ENCODE measurements at regions not wholly inside any gene's neighbourhood (a gene's known extent, or its start where the extent isn't known, plus 50 kb on each side); places are given as distances from the start of the nearest gene placed in this dataset.
"Not testable (repeated sequence)": the region's sequence is repeated elsewhere in the genome, so short reads cannot be mapped to it uniquely, and the experiment has no call there.

DNA sequence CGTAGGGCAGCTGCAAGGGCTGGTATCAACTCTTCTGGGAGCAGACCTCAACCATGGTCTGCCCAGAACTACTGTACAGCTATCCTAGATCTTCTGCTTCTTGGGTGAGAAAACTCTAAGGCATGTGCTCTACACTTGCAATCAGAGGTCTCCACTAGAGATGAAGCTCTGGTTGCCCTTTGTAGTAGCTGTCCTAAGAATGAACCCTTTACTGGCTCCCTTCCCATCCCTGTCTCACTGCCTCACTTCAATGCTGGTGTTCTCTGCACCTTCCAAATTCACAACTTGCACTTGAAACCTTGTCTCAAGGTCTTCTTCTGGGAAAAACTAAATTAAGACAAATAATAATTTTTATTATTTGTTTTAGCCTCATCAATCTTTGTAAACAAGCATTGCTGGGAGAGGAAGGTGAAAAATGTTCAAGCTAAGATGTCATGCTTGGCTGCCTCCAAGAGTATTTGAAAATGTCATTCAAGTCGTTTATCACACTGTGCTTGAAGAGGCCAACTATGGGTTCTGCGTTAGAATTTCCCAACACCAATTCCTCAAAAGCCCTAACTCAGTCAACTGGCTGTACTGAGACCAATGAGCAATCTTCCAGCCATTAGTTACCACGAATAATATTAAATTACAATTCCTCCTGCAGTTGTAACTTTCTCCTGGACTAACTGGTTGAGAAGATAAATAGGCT lies 216.9 kb upstream of the ADRA1D start:
- no peak for TF ChIP-seq TCF4 (CRISPR knock-in tag; IDR thresholded peaks at IDR 0.05; ENCODE audit: borderline replicate concordance)
- TF ChIP-seq OSR1 (CRISPR knock-in tag; IDR thresholded peaks at IDR 0.05), result no peak
- no peak for TF ChIP-seq ZC3H10 (CRISPR knock-in tag; IDR thresholded peaks at IDR 0.05)
- TF ChIP-seq BACH2 (CRISPR knock-in tag; IDR thresholded peaks at IDR 0.05; ENCODE audit: borderline replicate concordance), result no peak
- no peak for TF ChIP-seq ISL1 (CRISPR knock-in tag; IDR thresholded peaks at IDR 0.05)
- ATAC-seq, result no peak

DNA sequence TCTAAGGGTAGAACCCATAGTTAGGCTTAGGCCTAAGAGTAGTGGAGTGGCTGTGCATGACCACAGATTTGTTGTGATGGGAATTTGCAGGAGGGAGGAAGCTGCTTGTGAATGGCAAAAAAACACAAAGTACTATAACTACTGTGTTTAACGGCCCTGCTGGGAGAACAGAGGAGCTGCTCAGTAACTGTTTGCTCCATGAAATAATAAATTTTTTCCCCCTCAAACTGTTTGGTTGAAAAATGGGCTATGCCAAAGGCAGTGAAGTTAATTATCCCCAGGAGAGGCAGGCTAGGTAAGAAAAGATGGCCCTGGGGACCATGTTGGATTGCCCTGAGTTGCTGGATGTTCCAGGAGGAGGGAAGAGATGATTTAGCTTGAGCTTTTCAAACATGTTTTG lies 216.1 kb upstream of the ADRA1D start:
- TF ChIP-seq RARB (CRISPR knock-in tag; IDR thresholded peaks at IDR 0.05) (no peak), OSR1 (CRISPR knock-in tag; IDR thresholded peaks at IDR 0.05) (no peak), ZNF8 (CRISPR knock-in tag; IDR thresholded peaks at IDR 0.05) (no peak), ISL1 (CRISPR knock-in tag; IDR thresholded peaks at IDR 0.05) (no peak), ZC3H10 (CRISPR knock-in tag; IDR thresholded peaks at IDR 0.05) (no peak), ZNF70 (CRISPR knock-in tag; IDR thresholded peaks at IDR 0.05) (no peak), SNAI2 (CRISPR knock-in tag; IDR thresholded peaks at IDR 0.05) (no peak), ZNF565 (CRISPR knock-in tag; conservative IDR thresholded peaks at IDR 0.05; ENCODE audit: low read depth) (no peak), BACH2 (CRISPR knock-in tag; IDR thresholded peaks at IDR 0.05; ENCODE audit: borderline replicate concordance) (no peak), ARNTL (CRISPR knock-in tag; IDR thresholded peaks at IDR 0.05; ENCODE audit: borderline replicate concordance, low read depth) (no peak), GLIS3 (CRISPR knock-in tag; IDR thresholded peaks at IDR 0.05) (no peak), TOX (CRISPR knock-in tag; IDR thresholded peaks at IDR 0.05; ENCODE audit: borderline replicate concordance) (no peak), PPARA (CRISPR knock-in tag; IDR thresholded peaks at IDR 0.05; ENCODE audit: borderline replicate concordance) (no peak)
- TF ChIP-seq, protein P1, sequence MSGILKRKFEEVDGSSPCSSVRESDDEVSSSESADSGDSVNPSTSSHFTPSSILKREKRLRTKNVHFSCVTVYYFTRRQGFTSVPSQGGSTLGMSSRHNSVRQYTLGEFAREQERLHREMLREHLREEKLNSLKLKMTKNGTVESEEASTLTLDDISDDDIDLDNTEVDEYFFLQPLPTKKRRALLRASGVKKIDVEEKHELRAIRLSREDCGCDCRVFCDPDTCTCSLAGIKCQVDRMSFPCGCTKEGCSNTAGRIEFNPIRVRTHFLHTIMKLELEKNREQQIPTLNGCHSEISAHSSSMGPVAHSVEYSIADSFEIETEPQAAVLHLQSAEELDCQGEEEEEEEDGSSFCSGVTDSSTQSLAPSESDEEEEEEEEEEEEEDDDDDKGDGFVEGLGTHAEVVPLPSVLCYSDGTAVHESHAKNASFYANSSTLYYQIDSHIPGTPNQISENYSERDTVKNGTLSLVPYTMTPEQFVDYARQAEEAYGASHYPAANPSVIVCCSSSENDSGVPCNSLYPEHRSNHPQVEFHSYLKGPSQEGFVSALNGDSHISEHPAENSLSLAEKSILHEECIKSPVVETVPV (CRISPR knock-in tag; IDR thresholded peaks at IDR 0.05), result no peak
- TF ChIP-seq, protein P2, sequence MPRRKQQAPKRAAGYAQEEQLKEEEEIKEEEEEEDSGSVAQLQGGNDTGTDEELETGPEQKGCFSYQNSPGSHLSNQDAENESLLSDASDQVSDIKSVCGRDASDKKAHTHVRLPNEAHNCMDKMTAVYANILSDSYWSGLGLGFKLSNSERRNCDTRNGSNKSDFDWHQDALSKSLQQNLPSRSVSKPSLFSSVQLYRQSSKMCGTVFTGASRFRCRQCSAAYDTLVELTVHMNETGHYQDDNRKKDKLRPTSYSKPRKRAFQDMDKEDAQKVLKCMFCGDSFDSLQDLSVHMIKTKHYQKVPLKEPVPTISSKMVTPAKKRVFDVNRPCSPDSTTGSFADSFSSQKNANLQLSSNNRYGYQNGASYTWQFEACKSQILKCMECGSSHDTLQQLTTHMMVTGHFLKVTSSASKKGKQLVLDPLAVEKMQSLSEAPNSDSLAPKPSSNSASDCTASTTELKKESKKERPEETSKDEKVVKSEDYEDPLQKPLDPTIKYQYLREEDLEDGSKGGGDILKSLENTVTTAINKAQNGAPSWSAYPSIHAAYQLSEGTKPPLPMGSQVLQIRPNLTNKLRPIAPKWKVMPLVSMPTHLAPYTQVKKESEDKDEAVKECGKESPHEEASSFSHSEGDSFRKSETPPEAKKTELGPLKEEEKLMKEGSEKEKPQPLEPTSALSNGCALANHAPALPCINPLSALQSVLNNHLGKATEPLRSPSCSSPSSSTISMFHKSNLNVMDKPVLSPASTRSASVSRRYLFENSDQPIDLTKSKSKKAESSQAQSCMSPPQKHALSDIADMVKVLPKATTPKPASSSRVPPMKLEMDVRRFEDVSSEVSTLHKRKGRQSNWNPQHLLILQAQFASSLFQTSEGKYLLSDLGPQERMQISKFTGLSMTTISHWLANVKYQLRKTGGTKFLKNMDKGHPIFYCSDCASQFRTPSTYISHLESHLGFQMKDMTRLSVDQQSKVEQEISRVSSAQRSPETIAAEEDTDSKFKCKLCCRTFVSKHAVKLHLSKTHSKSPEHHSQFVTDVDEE (CRISPR knock-in tag; IDR thresholded peaks at IDR 0.05), result no peak
- TF ChIP-seq, protein P3, sequence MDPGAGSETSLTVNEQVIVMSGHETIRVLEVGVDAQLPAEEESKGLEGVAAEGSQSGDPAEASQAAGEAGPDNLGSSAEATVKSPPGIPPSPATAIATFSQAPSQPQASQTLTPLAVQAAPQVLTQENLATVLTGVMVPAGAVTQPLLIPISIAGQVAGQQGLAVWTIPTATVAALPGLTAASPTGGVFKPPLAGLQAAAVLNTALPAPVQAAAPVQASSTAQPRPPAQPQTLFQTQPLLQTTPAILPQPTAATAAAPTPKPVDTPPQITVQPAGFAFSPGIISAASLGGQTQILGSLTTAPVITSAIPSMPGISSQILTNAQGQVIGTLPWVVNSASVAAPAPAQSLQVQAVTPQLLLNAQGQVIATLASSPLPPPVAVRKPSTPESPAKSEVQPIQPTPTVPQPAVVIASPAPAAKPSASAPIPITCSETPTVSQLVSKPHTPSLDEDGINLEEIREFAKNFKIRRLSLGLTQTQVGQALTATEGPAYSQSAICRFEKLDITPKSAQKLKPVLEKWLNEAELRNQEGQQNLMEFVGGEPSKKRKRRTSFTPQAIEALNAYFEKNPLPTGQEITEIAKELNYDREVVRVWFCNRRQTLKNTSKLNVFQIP (CRISPR knock-in tag; IDR thresholded peaks at IDR 0.05; ENCODE audit: borderline replicate concordance, low read depth), result no peak
- ATAC-seq, result no peak

DNA sequence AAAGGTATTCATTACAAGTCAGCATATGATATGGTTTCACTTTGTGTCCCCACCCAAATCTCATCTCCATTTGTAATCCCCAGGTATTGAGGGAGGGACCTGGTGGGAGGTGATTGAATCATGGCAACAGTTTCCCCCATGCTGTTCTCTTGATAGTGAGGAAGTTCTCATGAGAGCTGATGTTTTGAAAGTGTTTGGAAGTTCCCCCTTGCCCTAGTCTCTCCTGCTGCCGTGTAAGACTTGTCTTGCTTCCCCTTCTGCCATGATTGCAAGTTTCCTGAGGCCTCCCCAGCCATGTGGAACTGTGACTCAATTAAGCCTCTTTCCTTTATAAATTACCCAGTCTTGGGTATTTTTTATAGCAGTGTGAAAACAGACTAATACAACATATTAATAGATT lies 213.7 kb upstream of the ADRA1D start:
- ATAC-seq, result not testable (repeated sequence)

DNA sequence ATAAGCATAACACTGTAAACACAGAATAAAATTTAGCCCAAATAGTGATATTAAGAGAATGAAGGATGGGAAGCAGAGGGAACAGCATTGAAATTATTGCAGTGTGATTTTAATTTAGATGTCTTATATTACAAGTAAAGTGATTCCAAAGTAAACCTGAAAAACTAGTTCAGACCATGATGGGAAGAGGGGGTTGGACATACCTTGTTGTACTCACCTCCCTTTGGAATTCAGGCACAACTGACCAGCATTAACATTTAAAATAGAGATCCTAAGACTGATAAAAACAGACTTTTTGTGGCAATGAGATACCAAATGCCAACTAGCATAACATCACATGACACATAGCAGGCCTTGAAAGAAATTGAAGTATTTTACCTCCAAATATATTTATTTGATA lies 210.0 kb upstream of the ADRA1D start:
- no peak for ATAC-seq
- TF ChIP-seq TOX (CRISPR knock-in tag; IDR thresholded peaks at IDR 0.05; ENCODE audit: borderline replicate concordance) (no peak), OSR1 (CRISPR knock-in tag; IDR thresholded peaks at IDR 0.05) (no peak), ZFP30 (CRISPR knock-in tag; IDR thresholded peaks at IDR 0.05) (no peak), ZNF8 (CRISPR knock-in tag; IDR thresholded peaks at IDR 0.05) (no peak), TCF4 (CRISPR knock-in tag; IDR thresholded peaks at IDR 0.05; ENCODE audit: borderline replicate concordance) (no peak), GLIS3 (CRISPR knock-in tag; IDR thresholded peaks at IDR 0.05) (no peak), ESRRG (CRISPR knock-in tag; IDR thresholded peaks at IDR 0.05) (no peak)
- TF ChIP-seq, protein P4, sequence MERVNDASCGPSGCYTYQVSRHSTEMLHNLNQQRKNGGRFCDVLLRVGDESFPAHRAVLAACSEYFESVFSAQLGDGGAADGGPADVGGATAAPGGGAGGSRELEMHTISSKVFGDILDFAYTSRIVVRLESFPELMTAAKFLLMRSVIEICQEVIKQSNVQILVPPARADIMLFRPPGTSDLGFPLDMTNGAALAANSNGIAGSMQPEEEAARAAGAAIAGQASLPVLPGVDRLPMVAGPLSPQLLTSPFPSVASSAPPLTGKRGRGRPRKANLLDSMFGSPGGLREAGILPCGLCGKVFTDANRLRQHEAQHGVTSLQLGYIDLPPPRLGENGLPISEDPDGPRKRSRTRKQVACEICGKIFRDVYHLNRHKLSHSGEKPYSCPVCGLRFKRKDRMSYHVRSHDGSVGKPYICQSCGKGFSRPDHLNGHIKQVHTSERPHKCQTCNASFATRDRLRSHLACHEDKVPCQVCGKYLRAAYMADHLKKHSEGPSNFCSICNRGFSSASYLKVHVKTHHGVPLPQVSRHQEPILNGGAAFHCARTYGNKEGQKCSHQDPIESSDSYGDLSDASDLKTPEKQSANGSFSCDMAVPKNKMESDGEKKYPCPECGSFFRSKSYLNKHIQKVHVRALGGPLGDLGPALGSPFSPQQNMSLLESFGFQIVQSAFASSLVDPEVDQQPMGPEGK (CRISPR knock-in tag; IDR thresholded peaks at IDR 0.05; ENCODE audit: borderline replicate concordance), result no peak
- TF ChIP-seq, protein P5, sequence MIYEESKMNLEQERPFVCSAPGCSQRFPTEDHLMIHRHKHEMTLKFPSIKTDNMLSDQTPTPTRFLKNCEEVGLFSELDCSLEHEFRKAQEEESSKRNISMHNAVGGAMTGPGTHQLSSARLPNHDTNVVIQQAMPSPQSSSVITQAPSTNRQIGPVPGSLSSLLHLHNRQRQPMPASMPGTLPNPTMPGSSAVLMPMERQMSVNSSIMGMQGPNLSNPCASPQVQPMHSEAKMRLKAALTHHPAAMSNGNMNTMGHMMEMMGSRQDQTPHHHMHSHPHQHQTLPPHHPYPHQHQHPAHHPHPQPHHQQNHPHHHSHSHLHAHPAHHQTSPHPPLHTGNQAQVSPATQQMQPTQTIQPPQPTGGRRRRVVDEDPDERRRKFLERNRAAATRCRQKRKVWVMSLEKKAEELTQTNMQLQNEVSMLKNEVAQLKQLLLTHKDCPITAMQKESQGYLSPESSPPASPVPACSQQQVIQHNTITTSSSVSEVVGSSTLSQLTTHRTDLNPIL (CRISPR knock-in tag; IDR thresholded peaks at IDR 0.05; ENCODE audit: low read depth), result no peak
- TF ChIP-seq, protein P1 (CRISPR knock-in tag; IDR thresholded peaks at IDR 0.05), result no peak
- TF ChIP-seq, protein P3 (CRISPR knock-in tag; IDR thresholded peaks at IDR 0.05; ENCODE audit: borderline replicate concordance, low read depth), result no peak
